Uterus (tissue), 3 donors: ENCODE measurements at regions not wholly inside any gene's neighbourhood (a gene's known extent, or its start where the extent isn't known, plus 50 kb on each side); places are given as distances from the start of the nearest gene placed in this dataset.

ENCODE experiments used
- DNase-seq, 2 donors: peaks; one replicate each; pipeline ENCODE4 v3.0.0-alpha.2; 2019 to 2020
- H3K27ac ChIP-seq, 2 donors: fragments of 200-600 bp; sonication (generic); 1 replicate in 1 of 2; 2 replicates in 1 of 2; pipeline ENCODE4 v1.5.1; 2016 to 2018
- H3K27me3 ChIP-seq, 2 donors: fragments of 200-600 bp; sonication (generic); one replicate each; pipeline ENCODE4 v1.5.1; 2018 to 2019; ENCODE audit warnings: control low read depth in 1 of 2
- H3K36me3 ChIP-seq, 2 donors: fragments of 200-600 bp; sonication (generic); one replicate each; pipeline ENCODE4 v1.5.1; 2019; ENCODE audit warnings: control low read depth in 1 of 2
- H3K4me1 ChIP-seq, 2 donors: fragments of 200-600 bp; sonication (generic); one replicate each; pipeline ENCODE4 v1.5.1; 2018 to 2019; ENCODE audit warnings: control low read depth in 1 of 2
- H3K4me3 ChIP-seq, 2 donors: fragments of 200-600 bp; sonication (generic); 1 replicate in 1 of 2; 2 replicates in 1 of 2; pipeline ENCODE4 v1.5.1; 2018 to 2019; ENCODE audit warnings: mild to moderate bottlenecking in 1 of 2
- H3K9me3 ChIP-seq, 2 donors: fragments of 200-600 bp; sonication (generic); one replicate each; pipeline ENCODE4 v1.5.1; 2019; ENCODE audit warnings: control low read depth in 1 of 2
- CTCF ChIP-seq, 4 experiments: fragments of 200-600 bp in 2 of 4; fragments of 450-650 bp in 2 of 4; sonication (generic) in 2 of 4; IDR thresholded peaks; one replicate each; pipeline ENCODE4 v1.5.1; 2016 to 2019; ENCODE audit warnings: antibody characterized with exemption in 4 of 4, mild to moderate bottlenecking in 2 of 4, moderate library complexity in 1 of 4
- POLR2A ChIP-seq, 2 donors: fragments of 450-650 bp; IDR thresholded peaks; one replicate each; pipeline ENCODE4 v1.6.1; 2016; ENCODE audit warnings: antibody characterized with exemption in 2 of 2, mild to moderate bottlenecking in 1 of 2, moderate library complexity in 1 of 2
- intact Hi-C: fragments of 100-400 bp; cut with DNase I; formaldehyde crosslinking; loops from one replicate; pipeline ENCODE4 v1.15.1; 2023; ENCODE audit warnings: low total_unique reads
- donor health status: DM: yes; HTN: yes; CAD: no.

- Histone ChIP-seq H3K27ac (no peak overlapping the region), H3K4me1 (no peaks in the 10 kb centered on the region), H3K27me3 (no peaks in the 10 kb centered on the region), H3K4me3 (no peak overlapping the region), H3K9me3 (no peaks in the 10 kb centered on the region), H3K36me3 (no peaks in the 10 kb centered on the region)
- intact Hi-C loops, result no loop called here
- TF ChIP-seq CTCF (IDR thresholded peaks at IDR 0.05) (no peak), POLR2A (IDR thresholded peaks at IDR 0.05) (no peak)
- DNase-seq, result no peak
These were observed 156.5 kb downstream of the MOXD1 start for GRCh38 chr6:132244744-132245143.

- no peak overlapping the region for H3K4me3 ChIP-seq
- intact Hi-C loops, result no loop called here
- no peaks in the 10 kb centered on the region for H3K27me3 ChIP-seq
- TF ChIP-seq CTCF (IDR thresholded peaks at IDR 0.05) (no peak), POLR2A (IDR thresholded peaks at IDR 0.05) (no peak)
- H3K27ac ChIP-seq, result no peak overlapping the region
- no peaks in the 10 kb centered on the region for H3K9me3 ChIP-seq
- no peaks in the 10 kb centered on the region for H3K36me3 ChIP-seq
- no peak for DNase-seq
- no peaks in the 10 kb centered on the region for H3K4me1 ChIP-seq
These were observed 164.5 kb downstream of the MOXD1 start for GRCh38 chr6:132236744-132237143.

- no peak for TF ChIP-seq CTCF (IDR thresholded peaks at IDR 0.05)
- TF ChIP-seq POLR2A (IDR thresholded peaks at IDR 0.05), result no peak
These were observed 165.0 kb downstream of the MOXD1 start for GRCh38 chr6:132236281-132236680.

GRCh38 chr6:132235596-132236280 lies 165.5 kb downstream of the MOXD1 start:
- H3K9me3 ChIP-seq, result no peaks in the 10 kb centered on the region
- H3K4me1 ChIP-seq, result no peaks in the 10 kb centered on the region
- no peak overlapping the region for H3K4me3 ChIP-seq
- TF ChIP-seq POLR2A (IDR thresholded peaks at IDR 0.05), result no peak
- no peak for TF ChIP-seq CTCF (IDR thresholded peaks at IDR 0.05)
- DNase-seq, result no peak
- intact Hi-C loops, result no loop called here
- H3K27me3 ChIP-seq, result no peaks in the 10 kb centered on the region
- no peaks in the 10 kb centered on the region for H3K36me3 ChIP-seq
- no peak overlapping the region for H3K27ac ChIP-seq

More at GRCh38 chr6:132236281-132236680, 165.0 kb downstream of the MOXD1 start:
- Histone ChIP-seq H3K4me3 (no peak overlapping the region), H3K36me3 (no peaks in the 10 kb centered on the region), H3K27ac (no peak overlapping the region), H3K27me3 (no peaks in the 10 kb centered on the region), H3K9me3 (no peaks in the 10 kb centered on the region), H3K4me1 (no peaks in the 10 kb centered on the region)
- intact Hi-C loops, result no loop called here
- no peak for DNase-seq

GRCh38 chr6:132234356-132234755 lies 166.9 kb downstream of the MOXD1 start:
- Histone ChIP-seq H3K4me3 (no peak overlapping the region), H3K27me3 (no peaks in the 10 kb centered on the region), H3K36me3 (no peaks in the 10 kb centered on the region), H3K27ac (no peak overlapping the region), H3K9me3 (no peaks in the 10 kb centered on the region), H3K4me1 (no peaks in the 10 kb centered on the region)
- no peak for TF ChIP-seq CTCF (IDR thresholded peaks at IDR 0.05)
- TF ChIP-seq POLR2A (IDR thresholded peaks at IDR 0.05), result no peak
- DNase-seq, result no peak
- intact Hi-C loops, result no loop called here
